ENCODE measurements at regions not wholly inside any gene's neighbourhood (a gene's known extent, or its start where the extent isn't known, plus 50 kb on each side); places are given as distances from the start of the nearest gene placed in this dataset.

GRCh38 chr12:90085494-90086274 is 377.0 kb upstream of the ATP2B1 start:
- DNase-seq (ENCODE audit: extremely low spot score, unreplicated experiment) = no peak
- TF ChIP-seq CTCF (conservative IDR thresholded peaks at IDR 0.05) = no peak
- Mint-ChIP-seq H3K27me3 (no peaks in the 10 kb centered on the region), H3K9me3 (peaks cover 6% of the 10 kb centered on the region), H3K4me3 (no peak overlapping the region), H3K4me1 (ENCODE audit: unreplicated experiment) (peaks cover 17% of the 10 kb centered on the region), H3K27ac (no peak overlapping the region), H3K36me3 (no peaks in the 10 kb centered on the region)

- Mint-ChIP-seq H3K4me1 (ENCODE audit: unreplicated experiment) (peaks cover 14% of the 10 kb centered on the region), H3K27ac (no peak overlapping the region), H3K4me3 (no peak overlapping the region), H3K9me3 (peaks cover 11% of the 10 kb centered on the region), H3K27me3 (no peaks in the 10 kb centered on the region), H3K36me3 (no peaks in the 10 kb centered on the region)
- no peak for TF ChIP-seq CTCF (conservative IDR thresholded peaks at IDR 0.05)
- DNase-seq (ENCODE audit: extremely low spot score, unreplicated experiment) = no peak
Measured at GRCh38 chr12:90084018-90084417, 375.4 kb upstream of the ATP2B1 start.

- no peak for DNase-seq (ENCODE audit: extremely low spot score, unreplicated experiment)
- Mint-ChIP-seq H3K27ac (no peak overlapping the region), H3K4me3 (no peak overlapping the region), H3K27me3 (no peaks in the 10 kb centered on the region), H3K9me3 (peaks cover 11% of the 10 kb centered on the region), H3K4me1 (ENCODE audit: unreplicated experiment) (peaks cover 7% of the 10 kb centered on the region), H3K36me3 (no peaks in the 10 kb centered on the region)
- no peak for TF ChIP-seq CTCF (conservative IDR thresholded peaks at IDR 0.05)
Measured at GRCh38 chr12:90080616-90081015, 372.0 kb upstream of the ATP2B1 start.

- Mint-ChIP-seq H3K36me3 (no peaks in the 10 kb centered on the region), H3K4me3 (no peak overlapping the region), H3K27ac (no peak overlapping the region), H3K9me3 (peaks cover 11% of the 10 kb centered on the region), H3K27me3 (no peaks in the 10 kb centered on the region), H3K4me1 (ENCODE audit: unreplicated experiment) (no peaks in the 10 kb centered on the region)
- DNase-seq (ENCODE audit: extremely low spot score, unreplicated experiment) = no peak
- no peak for TF ChIP-seq CTCF (conservative IDR thresholded peaks at IDR 0.05)
Measured at GRCh38 chr12:90079529-90080210, 371.0 kb upstream of the ATP2B1 start.

- H3K27me3 Mint-ChIP-seq = no peaks in the 10 kb centered on the region
- H3K36me3 Mint-ChIP-seq = no peaks in the 10 kb centered on the region
- no peak overlapping the region for H3K4me3 Mint-ChIP-seq
- peaks cover 11% of the 10 kb centered on the region for H3K9me3 Mint-ChIP-seq
- no peaks in the 10 kb centered on the region for H3K4me1 Mint-ChIP-seq (ENCODE audit: unreplicated experiment)
- no peak overlapping the region for H3K27ac Mint-ChIP-seq
- no peak for DNase-seq (ENCODE audit: extremely low spot score, unreplicated experiment)
- no peak for TF ChIP-seq CTCF (conservative IDR thresholded peaks at IDR 0.05)
Measured at GRCh38 chr12:90078344-90078743, 369.7 kb upstream of the ATP2B1 start.
